ENCODE measurements at regions not wholly inside any gene's neighbourhood (a gene's known extent, or its start where the extent isn't known, plus 50 kb on each side); places are given as distances from the start of the nearest gene placed in this dataset.

DNA sequence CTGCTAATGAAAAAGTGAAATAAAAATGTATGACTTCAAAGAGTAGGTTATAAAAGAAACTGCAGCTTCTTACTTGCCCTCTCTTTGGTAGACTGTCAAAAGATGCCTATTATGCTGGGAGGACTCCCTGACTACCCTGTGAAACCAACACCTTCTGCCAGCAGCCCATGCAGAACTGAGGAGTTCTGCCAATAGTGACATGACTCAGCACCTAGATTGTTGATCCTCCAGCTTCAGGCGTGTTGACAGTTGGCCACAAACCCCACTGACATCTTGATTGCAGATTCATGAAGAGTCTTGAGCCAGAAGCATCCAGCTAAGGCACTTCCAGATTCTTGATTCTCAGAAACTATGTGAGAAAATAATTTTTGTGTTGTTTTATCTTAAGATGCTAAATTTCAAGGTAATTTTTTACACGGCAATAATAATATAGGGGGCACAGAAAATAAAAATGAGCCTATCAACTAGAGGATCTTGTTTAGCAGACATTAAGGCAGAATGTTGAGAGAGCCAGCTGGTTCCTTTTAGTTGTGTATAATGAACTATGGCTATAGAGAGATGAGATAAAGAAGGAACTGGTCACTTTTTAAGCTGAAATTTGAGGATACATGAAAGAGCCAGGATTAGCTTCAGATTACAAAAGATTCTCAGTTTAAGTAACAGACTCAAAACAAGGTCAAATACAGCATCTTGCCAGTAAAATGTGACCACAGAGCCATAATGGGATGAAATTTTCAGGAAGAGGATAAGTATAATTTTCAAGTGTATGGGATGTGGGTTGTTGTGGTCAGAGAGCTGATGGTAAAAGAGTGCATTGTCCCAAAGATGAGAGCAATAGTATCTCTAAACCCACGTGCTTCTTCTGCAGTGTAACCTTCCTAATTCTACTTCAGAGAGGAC is 588.7 kb upstream of the CBLB start:
- H3K36me3 ChIP-seq (ENCODE audit: low read depth) = no peaks in the 10 kb centered on the region
- intact Hi-C loops (cut with DNase I, micrococcal nuclease) = no loop called here
- no peaks in the 10 kb centered on the region for H3K9me3 ChIP-seq
- no peak overlapping the region for H3K4me3 ChIP-seq
- DNase-seq (peak in 1 of 3 donors; percentile 12), ATAC-seq (no peak)
- H3K4me1 ChIP-seq (ENCODE audit: low read depth) = no peaks in the 10 kb centered on the region
- TF ChIP-seq, protein P1, sequence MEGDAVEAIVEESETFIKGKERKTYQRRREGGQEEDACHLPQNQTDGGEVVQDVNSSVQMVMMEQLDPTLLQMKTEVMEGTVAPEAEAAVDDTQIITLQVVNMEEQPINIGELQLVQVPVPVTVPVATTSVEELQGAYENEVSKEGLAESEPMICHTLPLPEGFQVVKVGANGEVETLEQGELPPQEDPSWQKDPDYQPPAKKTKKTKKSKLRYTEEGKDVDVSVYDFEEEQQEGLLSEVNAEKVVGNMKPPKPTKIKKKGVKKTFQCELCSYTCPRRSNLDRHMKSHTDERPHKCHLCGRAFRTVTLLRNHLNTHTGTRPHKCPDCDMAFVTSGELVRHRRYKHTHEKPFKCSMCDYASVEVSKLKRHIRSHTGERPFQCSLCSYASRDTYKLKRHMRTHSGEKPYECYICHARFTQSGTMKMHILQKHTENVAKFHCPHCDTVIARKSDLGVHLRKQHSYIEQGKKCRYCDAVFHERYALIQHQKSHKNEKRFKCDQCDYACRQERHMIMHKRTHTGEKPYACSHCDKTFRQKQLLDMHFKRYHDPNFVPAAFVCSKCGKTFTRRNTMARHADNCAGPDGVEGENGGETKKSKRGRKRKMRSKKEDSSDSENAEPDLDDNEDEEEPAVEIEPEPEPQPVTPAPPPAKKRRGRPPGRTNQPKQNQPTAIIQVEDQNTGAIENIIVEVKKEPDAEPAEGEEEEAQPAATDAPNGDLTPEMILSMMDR (IDR thresholded peaks at IDR 0.05) = no peak

DNA sequence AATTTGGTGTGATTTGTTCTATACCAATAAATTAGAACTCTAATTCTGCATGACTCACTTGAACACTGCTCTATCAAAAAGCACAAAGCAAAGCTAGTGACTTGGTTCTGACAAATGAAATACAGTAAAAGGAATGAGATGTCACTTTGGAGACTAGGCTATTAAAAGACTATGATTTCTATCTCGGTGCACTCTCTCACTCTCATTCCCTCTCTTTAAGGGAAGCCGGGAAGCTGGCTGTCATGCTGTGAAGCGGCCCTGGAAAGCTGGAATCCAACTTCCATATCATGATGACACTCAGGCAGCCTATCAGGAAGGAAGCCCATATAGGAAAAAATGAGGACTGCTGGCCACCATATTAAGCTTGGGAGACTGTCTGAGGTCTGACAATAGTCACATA is 590.1 kb upstream of the CBLB start:
- Histone ChIP-seq H3K4me3 (no peak overlapping the region), H3K9me3 (no peaks in the 10 kb centered on the region), H3K36me3 (ENCODE audit: low read depth) (no peaks in the 10 kb centered on the region), H3K4me1 (ENCODE audit: low read depth) (no peaks in the 10 kb centered on the region)
- ATAC-seq = no peak
- intact Hi-C loops (cut with DNase I, micrococcal nuclease) = no loop called here
- TF ChIP-seq, protein P1 (IDR thresholded peaks at IDR 0.05) = no peak
- DNase-seq = no peak

- ATAC-seq (no peak), DNase-seq (no peak)
- no peaks in the 10 kb centered on the region for H3K36me3 ChIP-seq (ENCODE audit: low read depth)
- no peaks in the 10 kb centered on the region for H3K9me3 ChIP-seq
- TF ChIP-seq, protein P1 (IDR thresholded peaks at IDR 0.05) = no peak
- H3K4me1 ChIP-seq (ENCODE audit: low read depth) = no peaks in the 10 kb centered on the region
- H3K4me3 ChIP-seq = no peak overlapping the region
- intact Hi-C loops (cut with DNase I, micrococcal nuclease) = no loop called here
Measured at GRCh38 chr3:106466881-106467280, 598.1 kb upstream of the CBLB start.

DNA sequence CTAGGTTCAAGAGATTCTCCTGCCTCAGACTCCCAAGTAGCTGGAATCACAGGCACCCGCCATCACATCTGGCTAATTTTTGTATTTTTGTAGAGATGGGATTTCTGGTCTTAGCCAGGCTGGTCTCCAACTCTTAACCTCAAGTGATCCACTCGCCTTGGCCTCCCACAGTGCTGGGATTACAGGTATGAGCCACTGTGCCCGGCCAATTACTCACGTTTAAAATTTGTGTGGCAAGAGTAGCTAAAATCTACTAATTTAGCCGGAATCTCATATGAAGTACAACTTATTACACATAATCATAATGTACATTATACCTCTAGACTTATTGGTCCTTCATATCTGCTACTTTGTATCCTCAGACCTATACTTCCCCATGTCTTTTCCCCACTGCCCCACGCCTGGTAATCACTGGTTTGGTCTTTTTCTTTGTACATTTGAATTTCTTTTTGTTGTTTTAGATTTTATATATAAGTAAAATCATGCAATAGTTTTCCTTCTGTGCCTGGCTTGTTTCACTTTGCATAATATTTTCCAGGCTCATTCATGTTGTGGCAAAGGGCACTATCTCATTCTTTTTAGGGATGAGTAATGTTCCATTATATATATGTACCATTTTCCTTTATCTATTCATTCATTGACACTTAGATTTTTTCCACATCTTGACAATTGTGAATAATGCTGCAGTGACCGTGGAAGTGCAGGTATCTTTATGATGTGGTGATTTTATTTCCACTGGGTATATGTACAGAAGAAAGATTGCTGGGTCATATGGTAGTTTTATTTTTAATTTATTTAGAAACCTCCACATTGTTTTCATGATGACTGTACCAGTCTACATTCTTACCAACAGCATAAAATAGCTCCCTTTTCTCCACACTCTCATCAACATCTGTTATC is 605.0 kb upstream of the CBLB start:
- Histone ChIP-seq H3K4me1 (ENCODE audit: low read depth) (no peaks in the 10 kb centered on the region), H3K36me3 (ENCODE audit: low read depth) (no peaks in the 10 kb centered on the region), H3K4me3 (no peak overlapping the region), H3K9me3 (peaks cover 3% of the 10 kb centered on the region)
- DNase-seq = no peak
- TF ChIP-seq, protein P1 (IDR thresholded peaks at IDR 0.05) = no peak
- ATAC-seq = no peak
- intact Hi-C loops (cut with DNase I, micrococcal nuclease) = no loop called here

DNA sequence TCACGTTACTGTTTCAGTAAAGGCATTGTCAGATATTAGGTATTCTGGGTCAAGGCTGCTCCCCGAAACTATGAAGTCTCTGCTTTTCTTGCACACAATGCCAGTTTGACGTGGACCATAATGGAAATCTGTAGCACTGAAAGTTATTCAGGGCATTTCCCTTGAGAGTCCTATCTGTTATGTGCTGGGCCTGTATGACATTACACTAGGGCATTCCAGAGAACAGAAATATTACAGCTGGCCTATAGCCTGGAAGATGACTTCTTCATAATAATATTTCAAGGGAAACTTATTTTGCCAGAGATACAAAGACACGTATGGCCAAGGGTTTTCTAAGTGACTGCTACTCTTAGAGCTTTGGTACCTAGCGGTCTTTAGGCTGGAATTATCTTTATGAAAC is 613.6 kb upstream of the CBLB start:
- ATAC-seq = no peak
- intact Hi-C loops (cut with DNase I, micrococcal nuclease) = no loop called here
- no peak overlapping the region for H3K4me3 ChIP-seq
- no peaks in the 10 kb centered on the region for H3K36me3 ChIP-seq (ENCODE audit: low read depth)
- TF ChIP-seq, protein P1 (IDR thresholded peaks at IDR 0.05) = no peak
- DNase-seq = no peak
- H3K9me3 ChIP-seq = peaks cover 7% of the 10 kb centered on the region
- no peaks in the 10 kb centered on the region for H3K4me1 ChIP-seq (ENCODE audit: low read depth)

Measured in mucosa of descending colon (tissue), 3 donors.